GM12865 (cell line): ENCODE measurements at regions not wholly inside any gene's neighbourhood (a gene's known extent, or its start where the extent isn't known, plus 50 kb on each side); places are given as distances from the start of the nearest gene placed in this dataset.
"Not testable (repeated sequence)": the region's sequence is repeated elsewhere in the genome, so short reads cannot be mapped to it uniquely, and the experiment has no call there.

Experiments
- DNase-seq: peaks from one replicate; pipeline ENCODE4 v3.0.0; 2010; ENCODE audit warnings: low read depth
- H3K4me3 ChIP-seq: 2 replicates; pipeline ENCODE4 v1.5.1; 2011; ENCODE audit warnings: mild to moderate bottlenecking, low read depth, low read length, control low read depth
- CTCF ChIP-seq: IDR thresholded peaks from 2 replicates; pipeline ENCODE4 v1.5.1; 2011; ENCODE audit warnings: low read length, control low read depth, low read depth, inconsistent platforms; ENCODE audit not compliant: insufficient read depth; ENCODE audit errors: missing control alignments

GRCh38 chr16:31713945-31714902 lies 159.4 kb upstream of the ZNF267 start:
- H3K4me3 ChIP-seq = peak overlapping the region; percentile 89
- peak; percentile 33 for TF ChIP-seq CTCF
- DNase-seq = no peak

GRCh38 chr16:31714903-31715504 lies 158.6 kb upstream of the ZNF267 start:
- DNase-seq = no peak
- H3K4me3 ChIP-seq = peak overlapping the region; percentile 89
- no peak for TF ChIP-seq CTCF

GRCh38 chr16:31715915-31716314 lies 157.7 kb upstream of the ZNF267 start:
- H3K4me3 ChIP-seq = no peak overlapping the region

GRCh38 chr16:31718998-31719397 lies 154.6 kb upstream of the ZNF267 start:
- H3K4me3 ChIP-seq = no peak overlapping the region
- no peak for DNase-seq
- no peak for TF ChIP-seq CTCF

More at GRCh38 chr16:31715915-31716314, 157.7 kb upstream of the ZNF267 start:
- no peak for DNase-seq
- no peak for TF ChIP-seq CTCF

- DNase-seq = no peak
- H3K4me3 ChIP-seq = no peak overlapping the region
- no peak for TF ChIP-seq CTCF
Measured at GRCh38 chr16:31727553-31727952, 146.1 kb upstream of the ZNF267 start.

GRCh38 chr16:31734265-31734664 lies 139.3 kb upstream of the ZNF267 start:
- no peak overlapping the region for H3K4me3 ChIP-seq
- DNase-seq = no peak
- no peak for TF ChIP-seq CTCF

GRCh38 chr16:31745098-31745497 lies 128.5 kb upstream of the ZNF267 start:
- DNase-seq, H3K4me3 ChIP-seq: not testable (repeated sequence)
